Lung (tissue), 11 donors: ENCODE measurements at regions not wholly inside any gene's neighbourhood (a gene's known extent, or its start where the extent isn't known, plus 50 kb on each side); places are given as distances from the start of the nearest gene placed in this dataset.

Experiments used
- ATAC-seq: fragments of 200-7000 bp; cut with Tn5 transposase; one replicate; pipeline ENCODE4 v1.9.1; 2020; ENCODE audit warnings: moderate number of reproducible peaks; ENCODE audit not compliant: insufficient read depth, low FRiP score
- DNase-seq, 3 donors: peaks; one replicate each; pipeline ENCODE4 v3.0.0-alpha.2; 2013 to 2017
- H3K27ac ChIP-seq, 2 donors: one replicate each; pipeline ENCODE4 v1.5.1; 2013; ENCODE audit warnings: mild to moderate bottlenecking in 2 of 2, moderate library complexity in 2 of 2, control low read depth in 1 of 2, inconsistent platforms in 1 of 2, low read depth in 1 of 2, low read length in 1 of 2
- H3K27me3 ChIP-seq, 3 donors: one replicate each; pipeline ENCODE4 v1.5.1; 2013; ENCODE audit warnings: low read length in 2 of 3; ENCODE audit not compliant: control insufficient read depth in 3 of 3, insufficient read depth in 3 of 3
- H3K36me3 ChIP-seq, 4 donors: one replicate each; pipeline ENCODE4 v1.5.1; 2013; ENCODE audit warnings: low read length in 4 of 4, mild to moderate bottlenecking in 1 of 4, moderate library complexity in 1 of 4; ENCODE audit not compliant: control insufficient read depth in 4 of 4, insufficient read depth in 4 of 4
- H3K4me1 ChIP-seq, 5 donors: one replicate each; pipeline ENCODE4 v1.5.1; 2013; ENCODE audit warnings: low read length in 5 of 5, mild to moderate bottlenecking in 2 of 5, moderate library complexity in 1 of 5; ENCODE audit not compliant: control insufficient read depth in 5 of 5, insufficient read depth in 5 of 5
- H3K4me3 ChIP-seq: one replicate; pipeline ENCODE4 v1.5.1; 2013; ENCODE audit warnings: mild to moderate bottlenecking, control low read depth, moderate library complexity
- H3K9ac ChIP-seq, 2 donors: one replicate each; pipeline ENCODE4 v1.5.1; 2013; ENCODE audit warnings: low read length in 2 of 2, control low read depth in 1 of 2; ENCODE audit not compliant: insufficient read depth in 1 of 2
- H3K9me3 ChIP-seq, 4 donors: one replicate each; pipeline ENCODE4 v1.5.1; 2013; ENCODE audit warnings: low read length in 3 of 4, mild to moderate bottlenecking in 1 of 4, moderate library complexity in 1 of 4; ENCODE audit not compliant: control insufficient read depth in 4 of 4, insufficient read depth in 3 of 4
- CTCF ChIP-seq: IDR thresholded peaks from 2 replicates; pipeline ENCODE4 v1.5.1; 2012; ENCODE audit warnings: mild to moderate bottlenecking; ENCODE audit errors: control extremely low read depth, extremely low read depth
- WGBS, 2 donors: extraction: QIAGEN DNeasy Blood & Tissue Kit; methylation state at CpG; one replicate each; pipeline ENCODE4 v1.1.7; 2013; 5-methylcytosine and 5-hydroxymethylcytosine counted together
- donor health status: control.
- donor health status: control.
- donor health status: Bipolar disorder and iron deficiency.
- donor health status: healthy.
- donor health status: DM: yes; HTN: yes; CAD: no.

- peak in 1 of 3 donors; percentile 26 for DNase-seq
- Histone ChIP-seq H3K36me3 (no peaks in the 10 kb centered on the region), H3K4me3 (no peak overlapping the region), H3K4me1 (peaks cover 0 to 20% (median 10%) of the 10 kb centered on the region in 5 donors), H3K9me3 (no peaks in the 10 kb centered on the region), H3K27me3 (no peaks in the 10 kb centered on the region), H3K27ac (peak overlapping the region in 1 of 2 donors; percentile 47), H3K9ac (no peak overlapping the region)
- TF ChIP-seq CTCF = no peak
- no peak for ATAC-seq
- 55 to 72% methylated on average over 5 of the region's 5 CpGs for WGBS, 2 donors
Observed at GRCh38 chr6:139883776-139884175, 509.3 kb upstream of the CITED2 start.

DNA sequence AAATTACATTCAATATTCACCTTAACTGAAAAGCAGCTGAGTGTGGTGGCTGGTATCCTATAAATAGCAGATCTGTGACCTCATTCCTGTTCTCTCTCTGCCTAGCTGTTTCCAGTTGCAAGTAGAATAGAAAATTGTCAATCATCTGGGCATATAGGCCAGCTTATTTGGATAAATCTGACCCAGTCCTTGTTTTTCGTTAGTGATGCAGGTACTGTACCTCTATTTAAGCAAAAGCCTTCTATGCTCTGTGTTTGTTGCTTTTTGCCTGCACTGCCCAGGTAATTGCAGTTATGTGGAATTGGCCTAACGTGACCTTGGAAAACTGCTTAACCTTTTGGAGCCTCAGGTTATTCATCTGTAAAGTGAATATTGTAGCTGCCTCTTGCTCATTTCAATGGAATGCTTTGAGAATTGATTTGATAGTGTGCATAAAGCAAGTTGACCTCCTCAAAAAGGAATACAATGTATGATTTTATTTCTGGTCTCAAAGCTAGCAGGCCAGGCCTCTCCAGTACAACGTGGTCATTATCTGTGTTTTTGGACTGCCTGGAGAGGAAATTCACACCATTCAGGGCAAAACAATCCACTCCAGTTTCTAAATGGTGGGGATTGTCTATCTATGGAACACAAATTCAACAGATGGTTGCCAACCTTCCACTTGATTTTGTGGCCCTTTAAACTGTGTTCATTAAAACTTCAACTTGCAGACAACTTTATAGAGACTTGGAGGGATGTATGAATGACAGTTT, 508.7 kb upstream of the CITED2 start:
- peaks cover 0 to 13% (median 4%) of the 10 kb centered on the region in 5 donors for H3K4me1 ChIP-seq
- H3K27ac ChIP-seq = peak overlapping the region in 1 of 2 donors; percentile 47
- no peak overlapping the region for H3K4me3 ChIP-seq
- TF ChIP-seq CTCF = no peak
- ATAC-seq (no peak), DNase-seq (peak in 1 of 3 donors; percentile 38)
- no peak overlapping the region for H3K9ac ChIP-seq
- no peaks in the 10 kb centered on the region for H3K27me3 ChIP-seq
- H3K9me3 ChIP-seq = no peaks in the 10 kb centered on the region
- WGBS, 2 donors = 65 to 74% methylated on average over 3 of the region's 3 CpGs
- no peaks in the 10 kb centered on the region for H3K36me3 ChIP-seq

DNA sequence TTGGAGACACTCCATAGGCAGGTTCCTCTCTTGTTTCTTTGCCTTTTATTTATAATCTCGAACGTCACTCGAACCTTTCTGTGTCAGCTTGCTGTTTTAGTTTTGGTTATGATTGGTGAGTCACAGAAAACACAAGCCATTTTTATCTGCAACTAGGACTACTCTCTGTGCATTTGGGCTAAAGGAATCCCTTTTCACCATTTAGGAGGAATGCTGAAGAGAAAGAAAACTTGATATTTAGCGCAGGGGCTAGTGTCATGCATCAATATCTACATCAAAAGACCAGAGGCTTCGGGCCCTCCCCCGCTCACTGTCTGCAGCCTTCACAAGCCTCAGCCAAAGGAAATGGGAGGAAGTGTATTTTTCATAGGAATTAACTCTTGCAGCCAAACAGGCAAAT, 507.8 kb upstream of the CITED2 start:
- WGBS, 2 donors = 53 to 56% methylated on average over 6 of the region's 6 CpGs
- Histone ChIP-seq H3K4me3 (no peak overlapping the region), H3K36me3 (no peaks in the 10 kb centered on the region), H3K27ac (peak overlapping the region in 1 of 2 donors; percentile 47), H3K9me3 (no peaks in the 10 kb centered on the region), H3K4me1 (peaks cover 0 to 13% (median 2%) of the 10 kb centered on the region in 5 donors), H3K9ac (no peak overlapping the region), H3K27me3 (no peaks in the 10 kb centered on the region)
- TF ChIP-seq CTCF = no peak
- ATAC-seq = no peak
- peak in 1 of 3 donors; percentile 30 for DNase-seq
